K562 (cell line): ENCODE measurements at regions not wholly inside any gene's neighbourhood (a gene's known extent, or its start where the extent isn't known, plus 50 kb on each side); places are given as distances from the start of the nearest gene placed in this dataset.

Experiments used
- ATAC-seq: fragments of 200-7000 bp; cut with Tn5 transposase; 3 replicates; pipeline ENCODE4 v1.9.1; 2020; ENCODE audit warnings: moderate library complexity
- BruUV-seq: library from RNA; stranded (reverse); fragments of 400-500 nt; replicated peaks from 2 replicates; lab custom pipeline; 2021; lab: Mats Ljungman, UMichigan
- CTCF ChIA-PET: fragments of 300-600 bp; formaldehyde crosslinking; extraction: SDS; loops from one replicate; lab custom pipeline; 2021; ENCODE audit warnings: low intra/inter-chr PET ratio; lab: Yijun Ruan, JAX
- POLR2A ChIA-PET: fragments of 300-600, 350-650 bp; sonication (Branson Sonifier 250); formaldehyde crosslinking; extraction: SDS; loops from one replicate; lab custom pipeline; 2021; ENCODE audit warnings: antibody characterized with exemption, inconsistent platforms; lab: Yijun Ruan, JAX
- DNase-seq, 4 experiments: peaks; one replicate each; pipeline versions ENCODE4 v3.0.0 to v3.0.0-alpha.2; 2011 to 2018; ENCODE audit warnings: low spot score in 3 of 4, mixed read lengths in 3 of 4; ENCODE audit errors: extremely low read depth in 1 of 4
- FAIRE-seq: peaks from 2 replicates; lab custom pipeline; 2011; peaks lifted over from hg19 to GRCh38; lab: Jason Lieb, UNC
- H2AFZ ChIP-seq: 2 replicates; pipeline ENCODE4 v1.6.0; 2011; ENCODE audit warnings: low read depth, low read length, control low read depth, inconsistent platforms
- H3K27ac ChIP-seq: fragments of 200-600 bp; 3 replicates; pipeline ENCODE4 v1.8.0; 2011; ENCODE audit warnings: low read depth, mild to moderate bottlenecking, control low read depth, inconsistent platforms, low read length, moderate library complexity, mixed read lengths; ENCODE audit errors: extremely low read depth
- H3K27me3 ChIP-seq, 2 experiments: fragments of 300-600 bp in 1 of 2; 2 replicates in 1 of 2; 3 replicates in 1 of 2; pipeline versions ENCODE4 v1.6.0 to v1.8.0; 2011; ENCODE audit warnings: inconsistent platforms in 2 of 2, low read length in 2 of 2, mild to moderate bottlenecking in 1 of 2, mixed read lengths in 1 of 2, moderate library complexity in 1 of 2; ENCODE audit not compliant: control insufficient read depth in 2 of 2, insufficient read depth in 2 of 2
- H3K36me3 ChIP-seq: fragments of 300-600 bp; 3 replicates; pipeline ENCODE4 v1.8.0; 2011; ENCODE audit warnings: mild to moderate bottlenecking, low read length, inconsistent platforms; ENCODE audit not compliant: control insufficient read depth, insufficient read depth
- H3K4me1 ChIP-seq, 2 experiments: fragments of 200-600 bp in 1 of 2; replicated peaks in 1 of 2; 2 replicates in 1 of 2; 3 replicates in 1 of 2; pipeline versions ENCODE4 v1.5.1 to v1.8.0; 2011; ENCODE audit warnings: inconsistent platforms in 2 of 2, low read length in 2 of 2, mild to moderate bottlenecking in 1 of 2, mixed read lengths in 1 of 2, moderate library complexity in 1 of 2; ENCODE audit not compliant: control insufficient read depth in 2 of 2, insufficient read depth in 2 of 2
- H3K4me2 ChIP-seq: 2 replicates; pipeline ENCODE4 v1.6.1; 2011; ENCODE audit warnings: low read length, control low read depth, inconsistent platforms, mixed read lengths; ENCODE audit not compliant: insufficient read depth
- H3K4me3 ChIP-seq: fragments of 200-600 bp; sonication (generic), shearing (Covaris generic); 2 replicates; pipeline ENCODE4 v1.5.1; 2016; ENCODE audit warnings: control low read depth, inconsistent platforms
- H3K79me2 ChIP-seq: fragments of 200-600 bp; 3 replicates; pipeline ENCODE4 v1.8.0; 2011; ENCODE audit warnings: low read length, inconsistent platforms; ENCODE audit not compliant: control insufficient read depth, insufficient read depth
- H3K9ac ChIP-seq, 2 experiments: 2 replicates each; pipeline versions ENCODE4 v1.6.0 to v1.6.1; 2011; ENCODE audit warnings: low read depth in 2 of 2, low read length in 2 of 2, control low read depth in 1 of 2, inconsistent platforms in 1 of 2, mild to moderate bottlenecking in 1 of 2, mixed read lengths in 1 of 2; ENCODE audit not compliant: insufficient read depth in 1 of 2
- H3K9me1 ChIP-seq: one replicate; pipeline ENCODE4 v1.6.0; 2011; ENCODE audit warnings: inconsistent platforms, mild to moderate bottlenecking, low read length, moderate library complexity; ENCODE audit not compliant: control insufficient read depth, insufficient read depth
- H3K9me3 ChIP-seq: replicated peaks from 2 replicates; pipeline ENCODE4 v1.5.1; 2011; ENCODE audit warnings: low read depth, low read length, inconsistent platforms; ENCODE audit not compliant: control insufficient read depth, insufficient read depth
- H4K20me1 ChIP-seq: replicated peaks from 2 replicates; pipeline ENCODE4 v1.6.1; 2011; ENCODE audit warnings: low read length, inconsistent platforms, mixed read lengths; ENCODE audit not compliant: control insufficient read depth, insufficient read depth
- ARID3B ChIP-seq: fragments of 250-450 bp; sonication (Bioruptor Pico); IDR thresholded peaks from 2 replicates; pipeline ENCODE4 v1.4.0; 2020; ENCODE audit warnings: borderline replicate concordance
- BACH1 ChIP-seq: fragments of 200-800 bp; sonication (Bioruptor generic); IDR thresholded peaks from 2 replicates; pipeline ENCODE4 v1.6.1; 2016; ENCODE audit warnings: missing genetic modification characterization, missing compliant biosample characterization
- ELF4 ChIP-seq: fragments of 450-650 bp; formaldehyde crosslinking; IDR thresholded peaks from 2 replicates; pipeline ENCODE4 v1.4.0; 2022; ENCODE audit warnings: missing genetic modification characterization
- MCM2 ChIP-seq: fragments of 450-650 bp; IDR thresholded peaks from 2 replicates; pipeline ENCODE4 v1.6.1; 2017; ENCODE audit warnings: low read depth, mild to moderate bottlenecking
- NFXL1 ChIP-seq: fragments of 450-650 bp; formaldehyde crosslinking; IDR thresholded peaks from 2 replicates; pipeline ENCODE4 v1.4.0; 2021; ENCODE audit warnings: mild to moderate bottlenecking
- RCOR1 ChIP-seq, 2 experiments: IDR thresholded peaks; 2 replicates each; pipeline ENCODE4 v1.6.1; 2012; ENCODE audit warnings: low read depth in 2 of 2, low read length in 2 of 2, borderline replicate concordance in 1 of 2, improper control_type of control experiment in 1 of 2
- ZNF224 ChIP-seq: sonication (generic); formaldehyde crosslinking; IDR thresholded peaks from 2 replicates; pipeline ENCODE4 v1.8.0; 2022; ENCODE audit warnings: mild to moderate bottlenecking, missing genetic modification reagents
- WGBS: fragments of 100-300 bp; shearing (Covaris generic); methylation state at CpG from one replicate; pipeline ENCODE4 v1.1.6; 2016; ENCODE audit warnings: low coverage, mixed read lengths; ENCODE audit not compliant: insufficient coverage; ENCODE audit errors: missing lambda C conversion rate; 5-methylcytosine and 5-hydroxymethylcytosine counted together
- in situ Hi-C: fragments of 300-500 bp; cut with MboI; formaldehyde crosslinking; loops from 4 replicates; pipeline ENCODE4 v1.15.0; 2018; ENCODE audit warnings: inconsistent platforms, mixed read lengths
- intact Hi-C: fragments of 100-400 bp; cut with micrococcal nuclease; formaldehyde crosslinking; loops from 2 replicates; pipeline ENCODE4 v1.14.2; 2022

DNA sequence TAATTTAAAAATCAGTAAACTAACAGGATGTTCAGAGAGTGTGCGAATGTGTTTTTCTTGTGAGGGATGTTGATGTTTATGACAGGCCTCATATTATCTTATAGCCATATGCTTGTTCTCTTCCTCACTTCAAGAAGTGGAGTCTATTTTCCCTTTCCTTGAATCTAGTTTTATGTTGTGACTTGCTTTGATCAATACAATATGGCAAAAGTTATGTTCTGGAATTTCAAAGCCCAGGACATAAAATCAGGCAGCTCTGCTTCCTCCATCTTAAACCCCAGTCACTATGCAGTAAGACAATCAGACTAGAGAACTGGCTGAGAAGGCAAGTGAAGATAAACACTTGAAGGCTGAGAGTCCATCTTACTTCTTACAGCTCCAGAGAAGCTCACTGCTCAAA lies 585.1 kb upstream of the NETO1 start (continued):
- no peak for TF ChIP-seq RCOR1 (IDR thresholded peaks at IDR 0.05; ENCODE audit: borderline replicate concordance in 1 of 2, low read depth in 2 of 2, low read length in 2 of 2)

GRCh38 chr18:73446502-73446901 lies 578.7 kb upstream of the NETO1 start:
- Histone ChIP-seq H4K20me1 (no peaks in the 10 kb centered on the region), H3K27me3 (no peaks in the 10 kb centered on the region), H3K27ac (no peak overlapping the region), H2AFZ (no peak overlapping the region), H3K9ac (no peak overlapping the region), H3K36me3 (no peaks in the 10 kb centered on the region), H3K79me2 (no peaks in the 10 kb centered on the region), H3K4me3 (no peak overlapping the region)
- 0% methylated on average over 4 of the region's 4 CpGs for WGBS
- ATAC-seq: no peak
- FAIRE-seq: no peak
- no peak for DNase-seq
- CTCF ChIA-PET: no interaction called here
- no peak for TF ChIP-seq ZNF224 (CRISPR knock-in tag)
- no peak for TF ChIP-seq ELF4
- no peak for TF ChIP-seq ARID3B
- TF ChIP-seq MCM2: no peak
- no peak for TF ChIP-seq NFXL1 (CRISPR knock-in tag)
- TF ChIP-seq BACH1 (tag): no peak
- TF ChIP-seq, all 486 proteins: peak for 0
- intact Hi-C loops: no loop called here
- no TSS peak for BruUV-seq
- POLR2A ChIA-PET: no interaction called here
- Histone ChIP-seq H3K9me3 (no peaks in the 10 kb centered on the region), H3K4me1 (no peaks in the 10 kb centered on the region), H3K4me2 (no peak overlapping the region), H3K9me1 (no peaks in the 10 kb centered on the region)
- in situ Hi-C loops: no loop called here
